Testis (tissue), 2 donors: ENCODE measurements at regions not wholly inside any gene's neighbourhood (a gene's known extent, or its start where the extent isn't known, plus 50 kb on each side); places are given as distances from the start of the nearest gene placed in this dataset.

Source experiments
- POLR2A ChIP-seq: fragments of 450-650 bp; IDR thresholded peaks from one replicate; pipeline ENCODE4 v1.6.1; 2017; ENCODE audit warnings: antibody characterized with exemption, mild to moderate bottlenecking, moderate library complexity
- TF ChIP-seq, protein P1 (sequence below), 3 experiments: fragments of 450-650 bp in 2 of 3; fragments of 200-600 bp in 1 of 3; sonication (generic) in 1 of 3; IDR thresholded peaks; one replicate each; pipeline ENCODE4 v1.5.1; 2016 to 2019; ENCODE audit warnings: antibody characterized with exemption in 3 of 3, mild to moderate bottlenecking in 2 of 3, moderate library complexity in 1 of 3

DNA sequence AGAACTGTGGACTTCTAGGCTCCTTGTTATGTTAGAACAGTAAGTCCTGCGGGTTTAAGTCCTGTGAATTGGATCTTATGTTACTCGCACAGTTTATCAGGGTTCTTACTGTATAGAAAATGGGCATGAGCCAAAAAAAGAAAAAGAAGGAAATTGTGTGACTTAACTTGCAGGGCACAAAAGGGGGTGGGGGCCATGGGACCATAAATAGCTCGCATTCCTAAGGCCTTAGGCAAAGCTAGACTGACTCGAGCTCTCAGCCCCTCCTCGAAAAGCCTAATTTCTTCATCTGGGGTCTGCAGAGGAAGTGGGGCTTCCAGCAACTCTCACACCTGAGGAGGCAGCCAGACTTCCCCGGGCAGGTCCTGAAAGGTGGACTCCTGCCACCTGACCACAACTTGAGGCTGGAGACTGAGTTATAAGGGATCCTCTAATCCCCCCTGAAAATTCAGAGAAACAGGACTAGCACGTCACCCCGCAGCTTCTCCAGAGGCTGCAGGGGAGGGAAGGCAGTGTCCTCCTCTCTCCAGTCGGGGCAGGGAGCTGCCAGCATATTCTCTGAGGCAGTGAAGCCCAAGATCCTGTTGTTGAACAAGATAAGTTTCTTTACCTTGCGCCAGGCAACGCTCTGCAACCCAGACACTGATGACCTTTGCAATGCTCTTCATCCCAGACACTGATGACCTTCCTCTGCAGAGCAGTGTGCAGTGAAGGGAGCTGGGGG lies 280.5 kb downstream of the PCNX1 start:
- TF ChIP-seq, protein P1, sequence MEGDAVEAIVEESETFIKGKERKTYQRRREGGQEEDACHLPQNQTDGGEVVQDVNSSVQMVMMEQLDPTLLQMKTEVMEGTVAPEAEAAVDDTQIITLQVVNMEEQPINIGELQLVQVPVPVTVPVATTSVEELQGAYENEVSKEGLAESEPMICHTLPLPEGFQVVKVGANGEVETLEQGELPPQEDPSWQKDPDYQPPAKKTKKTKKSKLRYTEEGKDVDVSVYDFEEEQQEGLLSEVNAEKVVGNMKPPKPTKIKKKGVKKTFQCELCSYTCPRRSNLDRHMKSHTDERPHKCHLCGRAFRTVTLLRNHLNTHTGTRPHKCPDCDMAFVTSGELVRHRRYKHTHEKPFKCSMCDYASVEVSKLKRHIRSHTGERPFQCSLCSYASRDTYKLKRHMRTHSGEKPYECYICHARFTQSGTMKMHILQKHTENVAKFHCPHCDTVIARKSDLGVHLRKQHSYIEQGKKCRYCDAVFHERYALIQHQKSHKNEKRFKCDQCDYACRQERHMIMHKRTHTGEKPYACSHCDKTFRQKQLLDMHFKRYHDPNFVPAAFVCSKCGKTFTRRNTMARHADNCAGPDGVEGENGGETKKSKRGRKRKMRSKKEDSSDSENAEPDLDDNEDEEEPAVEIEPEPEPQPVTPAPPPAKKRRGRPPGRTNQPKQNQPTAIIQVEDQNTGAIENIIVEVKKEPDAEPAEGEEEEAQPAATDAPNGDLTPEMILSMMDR (IDR thresholded peaks at IDR 0.05) = no peak
- no peak for TF ChIP-seq POLR2A
